ENCODE measurements at regions not wholly inside any gene's neighbourhood (a gene's known extent, or its start where the extent isn't known, plus 50 kb on each side); places are given as distances from the start of the nearest gene placed in this dataset.
"Not testable (repeated sequence)": the region's sequence is repeated elsewhere in the genome, so short reads cannot be mapped to it uniquely, and the experiment has no call there.

GRCh38 chr4:18192901-18193300 lies 171.3 kb upstream of the LCORL start:
- no peaks in the 10 kb centered on the region for H3K27me3 Mint-ChIP-seq
- H3K9me3 Mint-ChIP-seq = no peaks in the 10 kb centered on the region
- H3K4me1 Mint-ChIP-seq (ENCODE audit: low read depth) = no peaks in the 10 kb centered on the region
- H3K27ac Mint-ChIP-seq = no peak overlapping the region
- intact Hi-C loops (cut with micrococcal nuclease) = no loop called here
- no peaks in the 10 kb centered on the region for H3K36me3 Mint-ChIP-seq (ENCODE audit: low read depth)
- H3K4me3 Mint-ChIP-seq = no peak overlapping the region

- Mint-ChIP-seq H3K9me3 (no peaks in the 10 kb centered on the region), H3K4me1 (ENCODE audit: low read depth) (no peaks in the 10 kb centered on the region), H3K4me3 (no peak overlapping the region), H3K36me3 (ENCODE audit: low read depth) (no peaks in the 10 kb centered on the region), H3K27ac (no peak overlapping the region), H3K27me3 (no peaks in the 10 kb centered on the region)
- intact Hi-C loops (cut with micrococcal nuclease) = no loop called here
Measured at GRCh38 chr4:18185491-18185890, 163.9 kb upstream of the LCORL start.

- Mint-ChIP-seq H3K36me3 (ENCODE audit: low read depth) (no peaks in the 10 kb centered on the region), H3K4me1 (ENCODE audit: low read depth) (no peaks in the 10 kb centered on the region), H3K4me3 (no peak overlapping the region), H3K27me3 (no peaks in the 10 kb centered on the region), H3K9me3 (no peaks in the 10 kb centered on the region), H3K27ac (no peak overlapping the region)
- intact Hi-C loops (cut with micrococcal nuclease) = no loop called here
Measured at GRCh38 chr4:18180892-18181291, 159.3 kb upstream of the LCORL start.

DNA sequence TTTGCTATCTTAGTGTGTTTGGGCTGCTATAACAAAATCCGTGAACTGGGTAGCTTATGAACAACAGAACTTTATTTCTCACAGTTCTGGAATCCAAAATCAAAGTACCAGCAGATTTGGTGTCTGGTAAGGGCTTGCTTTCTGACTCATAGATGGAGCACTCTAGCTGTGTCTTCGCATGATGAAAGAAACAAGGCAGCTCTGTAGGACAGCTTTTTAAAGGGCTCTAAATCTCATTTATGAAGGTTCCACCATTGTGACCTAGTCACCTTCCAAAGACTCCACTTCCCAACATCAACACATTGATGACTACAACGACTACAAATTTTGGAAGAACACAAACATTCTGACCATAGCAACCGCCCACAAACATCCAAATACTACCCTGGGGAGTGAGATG lies 158.6 kb upstream of the LCORL start:
- Mint-ChIP-seq H3K36me3 (ENCODE audit: low read depth) (no peaks in the 10 kb centered on the region), H3K27ac (no peak overlapping the region), H3K4me3 (no peak overlapping the region), H3K4me1 (ENCODE audit: low read depth) (no peaks in the 10 kb centered on the region), H3K27me3 (no peaks in the 10 kb centered on the region), H3K9me3 (no peaks in the 10 kb centered on the region)
- intact Hi-C loops (cut with micrococcal nuclease) = no loop called here

DNA sequence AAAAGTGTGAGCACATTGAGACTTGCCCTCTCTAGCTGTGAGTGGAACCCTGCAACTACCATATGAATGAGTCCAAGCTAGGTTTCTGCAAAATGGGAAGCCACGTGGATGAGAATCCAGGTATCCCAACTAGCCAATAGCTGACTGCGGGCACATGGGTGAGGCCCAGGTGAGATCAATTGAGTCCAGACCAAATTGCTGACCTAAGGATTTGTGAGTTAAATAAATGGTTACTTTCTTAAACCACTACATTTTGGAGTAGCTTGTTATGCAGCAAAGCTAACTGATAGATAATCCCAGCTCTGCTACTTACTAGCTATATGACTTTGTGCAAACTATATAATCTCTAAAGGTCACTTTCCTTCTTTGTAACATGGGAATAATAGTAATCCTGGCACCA lies 150.3 kb upstream of the LCORL start:
- no peaks in the 10 kb centered on the region for H3K4me1 Mint-ChIP-seq (ENCODE audit: low read depth)
- no peak overlapping the region for H3K27ac Mint-ChIP-seq
- no peaks in the 10 kb centered on the region for H3K36me3 Mint-ChIP-seq (ENCODE audit: low read depth)

DNA sequence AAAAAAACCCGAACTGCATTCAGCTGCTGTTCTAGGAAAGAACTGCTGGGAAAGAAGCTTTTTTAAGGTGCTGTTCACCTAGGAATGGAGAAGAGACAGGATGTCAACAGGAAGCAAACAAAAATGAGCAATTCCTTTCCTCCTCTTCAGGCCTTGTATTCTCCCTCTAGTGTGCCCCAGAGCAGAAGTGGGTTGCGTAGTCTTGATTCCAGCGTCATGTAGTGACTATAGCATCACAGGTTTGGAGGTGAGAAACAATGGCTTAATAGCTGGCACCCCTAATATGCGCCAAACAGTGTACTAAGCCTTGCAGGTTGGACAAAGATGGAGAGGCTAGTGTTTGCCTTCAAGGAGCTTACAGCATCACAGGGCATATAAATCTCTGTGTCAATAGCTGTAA lies 146.3 kb upstream of the LCORL start:
- no peaks in the 10 kb centered on the region for H3K36me3 Mint-ChIP-seq (ENCODE audit: low read depth)
- H3K4me1 Mint-ChIP-seq (ENCODE audit: low read depth) = no peaks in the 10 kb centered on the region
- H3K9me3 Mint-ChIP-seq = peaks cover 8% of the 10 kb centered on the region
- H3K27ac Mint-ChIP-seq = no peak overlapping the region
- H3K4me3 Mint-ChIP-seq = no peak overlapping the region
- intact Hi-C loops (cut with micrococcal nuclease) = no loop called here
- H3K27me3 Mint-ChIP-seq = no peaks in the 10 kb centered on the region

More for the DNA sequence above, 150.3 kb upstream of the LCORL start:
- Mint-ChIP-seq H3K9me3 (peaks cover 8% of the 10 kb centered on the region), H3K27me3 (no peaks in the 10 kb centered on the region), H3K4me3 (no peak overlapping the region)
- intact Hi-C loops (cut with micrococcal nuclease) = no loop called here

DNA sequence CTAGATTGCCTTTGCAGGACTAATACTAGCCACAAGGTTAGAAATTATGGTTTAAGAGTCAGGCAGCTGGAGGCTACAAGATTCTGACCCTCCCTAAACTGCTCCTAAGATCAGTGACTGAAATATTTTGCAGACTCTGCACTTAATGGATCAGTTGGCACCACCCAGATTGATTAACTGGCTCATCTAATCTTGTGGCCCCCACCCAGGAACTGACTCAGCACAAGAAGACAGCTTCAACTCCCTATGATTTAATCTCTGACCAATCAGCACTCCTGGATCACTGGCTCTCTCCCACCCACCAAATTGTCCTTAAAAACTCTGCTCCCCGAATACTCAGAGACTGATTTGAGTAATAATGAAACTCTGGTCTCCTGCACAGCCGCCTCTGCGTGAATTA lies 145.4 kb upstream of the LCORL start:
- intact Hi-C loops (cut with micrococcal nuclease) = no loop called here
- no peaks in the 10 kb centered on the region for H3K27me3 Mint-ChIP-seq
- no peak overlapping the region for H3K27ac Mint-ChIP-seq
- H3K4me1 Mint-ChIP-seq (ENCODE audit: low read depth) = no peaks in the 10 kb centered on the region
- no peak overlapping the region for H3K4me3 Mint-ChIP-seq
- H3K9me3 Mint-ChIP-seq = peaks cover 8% of the 10 kb centered on the region
- H3K36me3 Mint-ChIP-seq (ENCODE audit: low read depth) = no peaks in the 10 kb centered on the region

DNA sequence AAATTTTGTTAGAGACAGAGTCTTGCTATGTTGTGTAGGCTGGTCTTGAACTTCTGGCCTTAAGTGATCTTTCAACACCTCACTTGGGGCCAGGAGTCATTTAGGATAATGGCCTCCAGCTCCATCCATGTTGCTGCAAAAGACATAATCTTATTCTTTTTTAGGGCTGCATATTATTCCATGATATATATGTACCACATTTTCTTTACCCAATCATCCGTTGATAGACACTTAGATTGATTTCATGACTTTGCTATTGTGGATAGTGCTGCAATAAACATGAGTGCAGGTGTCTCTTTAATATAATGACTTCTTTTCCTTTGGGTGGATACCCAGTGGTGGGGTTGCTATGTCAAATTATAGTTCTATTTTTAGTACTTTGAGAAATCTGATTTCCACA lies 140.9 kb upstream of the LCORL start:
- Mint-ChIP-seq H3K4me1 (ENCODE audit: low read depth) (no peaks in the 10 kb centered on the region), H3K4me3 (no peak overlapping the region), H3K27me3 (no peaks in the 10 kb centered on the region), H3K9me3 (peaks cover 25% of the 10 kb centered on the region), H3K27ac (no peak overlapping the region), H3K36me3 (ENCODE audit: low read depth) (no peaks in the 10 kb centered on the region)
- intact Hi-C loops (cut with micrococcal nuclease) = no loop called here

DNA sequence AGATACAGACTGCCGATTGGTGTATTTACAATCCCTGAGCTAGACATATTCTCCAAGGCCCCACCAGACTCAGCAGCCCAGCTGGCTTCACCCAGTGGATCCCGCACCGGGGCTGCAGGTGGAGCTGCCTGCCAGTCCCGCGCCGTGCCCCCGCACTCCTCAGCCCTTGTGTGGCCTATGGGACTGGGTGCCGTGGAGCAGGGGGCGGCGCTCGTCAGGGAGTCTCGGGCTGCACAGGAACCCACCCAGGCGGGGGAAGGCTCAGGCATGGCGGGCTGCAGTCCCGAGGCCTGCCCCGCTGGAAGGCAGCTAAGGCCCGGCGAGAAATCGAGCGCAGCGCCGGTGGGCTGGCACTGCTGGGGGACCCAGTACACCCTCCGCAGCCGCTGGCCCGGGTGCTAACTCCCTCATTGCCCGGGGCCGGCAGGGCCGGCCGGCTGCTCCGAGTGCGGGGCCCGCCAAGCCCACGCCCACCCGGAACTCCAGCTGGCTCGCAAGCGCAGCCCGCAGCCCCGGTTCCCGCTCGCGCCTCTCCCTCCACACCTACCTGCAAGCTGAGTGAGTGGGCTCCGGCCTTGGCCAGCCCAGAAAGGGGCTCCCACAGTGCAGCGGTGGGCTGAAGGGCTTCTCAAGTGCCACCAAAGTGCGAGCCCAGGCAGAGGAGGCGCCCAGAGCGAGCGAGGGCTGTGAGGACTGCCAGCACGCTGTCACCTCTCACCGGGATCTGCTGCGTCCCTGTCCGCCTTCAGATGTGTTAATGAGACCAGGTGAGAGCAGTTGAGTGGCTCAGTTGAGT lies 137.8 kb upstream of the LCORL start:
- H3K27ac Mint-ChIP-seq; H3K27me3 Mint-ChIP-seq; H3K4me1 Mint-ChIP-seq (ENCODE audit: low read depth); H3K36me3 Mint-ChIP-seq (ENCODE audit: low read depth); intact Hi-C loops (cut with micrococcal nuclease); H3K4me3 Mint-ChIP-seq: not testable (repeated sequence)
- peaks cover 33% of the 10 kb centered on the region for H3K9me3 Mint-ChIP-seq

- no peak overlapping the region for H3K27ac Mint-ChIP-seq
Measured at GRCh38 chr4:18155067-18156041, 133.8 kb upstream of the LCORL start.

GRCh38 chr4:18138076-18138665 lies 116.6 kb upstream of the LCORL start:
- Mint-ChIP-seq H3K36me3 (ENCODE audit: low read depth) (no peaks in the 10 kb centered on the region), H3K4me1 (ENCODE audit: low read depth) (no peaks in the 10 kb centered on the region), H3K27me3 (no peaks in the 10 kb centered on the region), H3K4me3 (no peak overlapping the region), H3K9me3 (no peaks in the 10 kb centered on the region), H3K27ac (no peak overlapping the region)
- intact Hi-C loops (cut with micrococcal nuclease) = no loop called here

More at GRCh38 chr4:18155067-18156041, 133.8 kb upstream of the LCORL start:
- Mint-ChIP-seq H3K36me3 (ENCODE audit: low read depth) (no peaks in the 10 kb centered on the region), H3K9me3 (peaks cover 28% of the 10 kb centered on the region), H3K27me3 (no peaks in the 10 kb centered on the region), H3K4me3 (no peak overlapping the region), H3K4me1 (ENCODE audit: low read depth) (no peaks in the 10 kb centered on the region)
- intact Hi-C loops (cut with micrococcal nuclease) = no loop called here

DNA sequence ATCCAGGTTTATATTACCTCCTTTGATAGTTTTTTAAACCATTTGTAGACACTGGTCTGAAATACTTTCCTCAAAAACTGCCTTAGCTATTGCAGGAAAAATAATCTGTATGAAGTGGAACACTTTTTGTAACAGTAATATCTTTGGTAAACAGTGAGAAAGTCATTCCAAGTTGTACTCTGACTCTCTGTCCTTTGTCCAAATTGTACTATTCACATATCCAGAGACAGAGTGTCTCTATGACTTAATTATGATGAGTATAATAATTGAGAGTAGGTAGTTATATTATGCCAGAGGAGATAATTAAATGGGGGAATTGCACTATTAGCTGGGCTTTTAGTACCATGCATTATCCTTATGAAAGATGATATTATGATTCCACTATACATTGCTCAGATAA lies 112.6 kb upstream of the LCORL start:
- Mint-ChIP-seq H3K27ac (no peak overlapping the region), H3K27me3 (no peaks in the 10 kb centered on the region), H3K4me3 (no peak overlapping the region), H3K9me3 (no peaks in the 10 kb centered on the region), H3K36me3 (ENCODE audit: low read depth) (no peaks in the 10 kb centered on the region), H3K4me1 (ENCODE audit: low read depth) (no peaks in the 10 kb centered on the region)
- intact Hi-C loops (cut with micrococcal nuclease) = no loop called here

GRCh38 chr4:18130256-18130655 lies 108.7 kb upstream of the LCORL start:
- no peaks in the 10 kb centered on the region for H3K36me3 Mint-ChIP-seq (ENCODE audit: low read depth)
- H3K9me3 Mint-ChIP-seq = no peaks in the 10 kb centered on the region
- H3K4me1 Mint-ChIP-seq (ENCODE audit: low read depth) = no peaks in the 10 kb centered on the region
- H3K27ac Mint-ChIP-seq = no peak overlapping the region
- intact Hi-C loops (cut with micrococcal nuclease) = no loop called here
- no peak overlapping the region for H3K4me3 Mint-ChIP-seq
- H3K27me3 Mint-ChIP-seq = no peaks in the 10 kb centered on the region

- no peaks in the 10 kb centered on the region for H3K9me3 Mint-ChIP-seq
- H3K4me1 Mint-ChIP-seq (ENCODE audit: low read depth) = no peaks in the 10 kb centered on the region
- intact Hi-C loops (cut with micrococcal nuclease) = no loop called here
- H3K27me3 Mint-ChIP-seq = no peaks in the 10 kb centered on the region
- no peaks in the 10 kb centered on the region for H3K36me3 Mint-ChIP-seq (ENCODE audit: low read depth)
- H3K4me3 Mint-ChIP-seq = no peak overlapping the region
- H3K27ac Mint-ChIP-seq = no peak overlapping the region
Measured at GRCh38 chr4:18128241-18128640, 106.7 kb upstream of the LCORL start.

Data from dendritic cell treated with granulocyte-macrophage colony-stimulating factor and Interleukin-4, amounts not matched to agents 40 ng/mL and 50 ng/mL, for 4 days (primary cell).